ENCODE measurements at regions not wholly inside any gene's neighbourhood (a gene's known extent, or its start where the extent isn't known, plus 50 kb on each side); places are given as distances from the start of the nearest gene placed in this dataset.

GRCh38 chr6:114520976-114521375, 178.2 kb upstream of the HS3ST5 start:
- no peak for DNase-seq

DNA sequence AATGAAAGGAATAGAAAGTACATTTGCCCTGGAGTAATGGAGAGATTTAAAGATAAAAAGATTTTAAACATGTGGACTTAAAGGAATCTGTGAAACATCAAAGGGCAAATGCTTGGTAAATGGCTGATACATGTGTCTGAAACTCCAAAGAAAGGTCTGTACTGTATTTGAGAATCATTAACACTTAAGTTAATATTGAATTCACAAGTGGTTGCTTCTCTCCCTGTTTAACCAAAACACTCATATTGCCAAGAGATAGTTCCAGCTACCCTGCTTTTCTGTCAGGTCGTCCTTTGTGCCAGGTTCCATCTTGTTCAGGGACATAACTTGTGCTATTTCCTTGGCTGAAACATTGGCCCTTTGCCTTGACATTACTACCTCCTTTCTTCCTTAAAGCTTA, 171.3 kb upstream of the HS3ST5 start:
- DNase-seq, result no peak

DNA sequence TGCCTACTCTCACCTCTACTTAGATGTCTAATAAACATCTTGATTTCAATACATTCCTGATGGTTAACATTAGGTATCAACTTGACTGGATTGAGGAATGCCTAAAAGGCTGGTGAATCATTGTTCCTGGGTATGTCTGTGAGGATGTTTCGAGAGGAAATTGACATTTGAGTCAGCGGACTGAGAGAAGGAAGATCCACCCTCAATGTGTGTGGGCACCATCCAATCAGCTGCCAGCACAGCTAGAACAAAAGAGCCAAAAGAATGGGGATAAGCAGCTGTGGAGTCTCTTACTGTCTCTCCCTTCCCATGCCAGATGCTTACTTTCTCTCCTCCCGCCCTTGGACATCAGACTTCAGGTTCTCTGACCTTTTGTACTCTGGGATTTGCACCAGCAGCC, 128.6 kb upstream of the HS3ST5 start:
- DNase-seq, result no peak

DNA sequence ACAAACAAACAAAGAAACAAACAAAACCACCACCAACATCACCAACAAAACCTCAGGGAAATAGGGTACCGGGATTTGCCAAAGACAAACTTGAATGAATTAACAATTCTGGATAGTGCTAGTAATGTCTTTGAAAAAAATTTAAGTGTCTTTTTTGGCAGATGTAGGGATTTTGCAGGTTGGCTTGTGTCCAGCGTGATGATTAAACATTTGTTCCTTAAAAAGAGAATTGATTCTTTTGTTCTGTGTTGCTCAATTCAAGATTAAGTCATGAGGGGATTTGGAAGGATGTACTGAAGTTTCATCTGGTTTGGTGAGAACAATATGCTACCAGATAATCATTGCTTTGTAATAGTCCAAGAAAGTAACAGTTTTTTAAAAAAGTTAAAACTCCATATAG, 125.1 kb upstream of the HS3ST5 start:
- no peak for DNase-seq

DNA sequence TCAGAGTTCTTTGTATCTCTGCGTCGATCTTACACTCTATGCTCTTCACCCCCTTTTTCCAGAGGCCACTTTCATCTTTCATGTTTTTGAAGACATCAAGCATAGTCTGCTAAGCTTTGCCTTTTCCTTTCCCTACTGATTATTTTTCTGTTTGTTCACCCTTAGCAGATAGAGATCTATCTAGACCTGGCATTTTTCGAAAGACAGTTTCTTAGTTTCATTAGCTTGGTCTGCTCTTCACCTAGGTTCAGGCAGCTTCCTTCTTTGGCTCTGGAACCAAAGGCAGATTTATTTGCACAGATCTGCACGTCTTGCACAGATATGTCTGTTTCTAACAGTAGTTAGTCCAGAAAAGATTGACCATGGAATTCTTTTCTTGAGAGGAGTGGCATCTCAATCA, 122.7 kb upstream of the HS3ST5 start:
- DNase-seq, result no peak

GRCh38 chr6:114453737-114454276, 111.0 kb upstream of the HS3ST5 start:
- DNase-seq, result no peak

GRCh38 chr6:114452785-114453401, 110.1 kb upstream of the HS3ST5 start:
- no peak for DNase-seq

- no peak for DNase-seq
Observed at GRCh38 chr6:114450631-114451030, 107.8 kb upstream of the HS3ST5 start.

DNA sequence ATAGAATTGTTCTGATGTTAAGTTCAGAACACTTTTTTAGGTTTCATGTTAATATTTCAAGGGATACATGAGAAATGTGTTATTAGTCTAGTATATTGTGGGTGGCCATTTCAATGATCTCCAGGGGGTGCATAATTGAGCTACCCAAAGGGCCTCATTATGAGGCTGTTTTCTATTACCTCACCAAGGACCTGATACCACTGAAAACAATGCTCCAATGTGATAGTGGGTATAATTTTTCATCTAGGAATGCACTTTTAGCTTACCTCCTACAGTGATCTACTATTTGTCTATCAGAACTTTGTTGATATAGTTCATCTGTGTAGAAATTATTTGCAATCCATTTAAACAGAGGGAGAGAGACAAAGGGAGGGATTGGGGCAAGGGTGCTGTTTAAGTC, 106.8 kb upstream of the HS3ST5 start:
- DNase-seq, result no peak

- no peak for DNase-seq
Observed at GRCh38 chr6:114446342-114446741, 103.5 kb upstream of the HS3ST5 start.

DNA sequence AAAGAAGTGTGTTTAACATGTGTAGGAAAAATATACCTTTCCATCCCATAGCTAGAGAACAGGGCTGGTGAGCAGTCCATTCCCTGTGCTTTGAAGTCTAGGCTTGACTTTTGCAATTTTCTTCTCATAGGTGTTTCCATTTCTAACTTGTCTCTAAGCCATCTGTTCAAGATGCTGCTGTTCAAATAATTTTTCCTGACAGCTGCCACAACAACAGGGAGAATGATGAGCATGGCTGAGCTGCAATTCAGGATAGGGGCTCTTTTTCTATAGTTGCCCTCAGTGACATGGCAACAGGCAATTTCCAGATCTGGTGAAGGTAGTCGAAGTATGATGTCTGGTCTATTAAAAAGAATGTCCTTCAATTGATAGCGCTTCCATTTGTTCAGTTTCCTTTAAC, 103.0 kb upstream of the HS3ST5 start:
- no peak for DNase-seq

DNA sequence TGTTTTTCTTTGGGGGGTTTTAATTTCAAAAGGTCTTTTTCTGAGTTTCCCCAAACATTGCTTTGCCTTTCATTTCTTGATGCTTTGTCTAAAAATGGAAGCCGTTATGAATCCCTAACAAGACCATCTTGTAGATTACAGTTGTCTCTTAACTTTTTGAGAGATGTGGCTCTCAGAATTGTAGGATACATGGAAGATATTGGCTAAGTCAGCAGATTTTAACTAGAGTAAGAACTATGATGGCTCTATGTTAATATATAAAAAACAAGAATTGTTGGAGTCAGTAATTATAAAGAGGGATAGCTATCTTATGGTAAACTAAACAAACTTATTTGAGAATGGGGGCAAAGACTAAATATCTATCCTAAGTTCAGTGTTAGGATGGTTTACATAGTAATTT, 96.6 kb upstream of the HS3ST5 start:
- DNase-seq, result no peak

GRCh38 chr6:114437235-114437634, 94.4 kb upstream of the HS3ST5 start:
- no peak for DNase-seq

DNA sequence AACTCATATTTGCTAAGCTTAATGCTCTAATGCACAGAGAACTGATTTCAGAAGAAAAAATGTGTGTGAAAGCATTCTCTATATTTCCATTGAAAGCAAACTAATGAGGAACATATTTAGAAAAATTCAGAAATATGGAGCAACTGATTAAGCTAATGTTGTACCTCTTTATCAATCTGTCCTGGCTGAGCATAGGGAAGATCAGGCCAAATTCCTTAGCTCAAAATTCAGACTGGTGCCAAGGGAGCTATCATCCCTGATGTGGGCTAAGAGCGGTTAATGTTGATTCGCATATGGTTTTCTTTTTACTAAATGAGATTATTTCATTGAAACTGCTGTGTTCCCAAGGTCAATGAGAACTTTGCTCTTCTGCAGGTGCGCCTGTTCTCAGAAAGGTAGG, 93.9 kb upstream of the HS3ST5 start:
- no peak for DNase-seq

DNA sequence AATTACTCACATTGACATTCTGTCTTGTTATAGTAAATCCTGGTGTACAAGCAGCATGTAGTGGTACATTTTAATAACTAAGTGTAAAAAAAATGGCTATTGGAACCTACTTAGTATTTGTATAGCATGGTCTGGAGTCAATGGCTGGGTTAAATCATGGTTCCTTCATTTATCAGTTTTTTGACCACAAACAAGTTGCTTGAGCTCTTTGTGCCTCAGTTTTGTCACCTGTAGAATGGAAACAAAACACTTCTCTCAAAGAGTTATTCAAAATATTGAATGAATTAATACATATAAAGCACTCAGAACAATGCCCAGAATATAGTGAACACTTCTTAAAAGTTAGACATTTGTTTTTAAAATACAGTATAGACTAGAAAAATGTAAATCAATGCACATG, 93.2 kb upstream of the HS3ST5 start:
- no peak for DNase-seq

DNA sequence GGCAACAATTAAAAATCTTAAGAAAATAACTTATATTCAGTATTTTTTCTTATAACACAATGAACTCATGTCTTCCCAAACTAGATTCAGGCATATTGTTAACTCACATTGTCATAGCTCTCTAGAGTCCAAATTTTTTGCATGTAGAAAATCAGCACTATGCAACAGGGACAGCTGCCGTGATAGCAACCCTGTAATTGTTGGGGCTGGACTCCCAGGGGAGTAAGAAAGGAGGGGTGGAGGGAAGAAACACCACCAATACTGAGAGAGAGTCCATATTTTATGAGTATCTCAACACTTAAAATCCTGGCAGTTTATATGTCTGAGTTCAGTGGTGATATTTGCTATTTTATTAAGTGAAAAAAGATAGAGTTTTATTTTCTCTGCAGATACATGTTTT, 89.6 kb upstream of the HS3ST5 start:
- DNase-seq, result no peak

DNA sequence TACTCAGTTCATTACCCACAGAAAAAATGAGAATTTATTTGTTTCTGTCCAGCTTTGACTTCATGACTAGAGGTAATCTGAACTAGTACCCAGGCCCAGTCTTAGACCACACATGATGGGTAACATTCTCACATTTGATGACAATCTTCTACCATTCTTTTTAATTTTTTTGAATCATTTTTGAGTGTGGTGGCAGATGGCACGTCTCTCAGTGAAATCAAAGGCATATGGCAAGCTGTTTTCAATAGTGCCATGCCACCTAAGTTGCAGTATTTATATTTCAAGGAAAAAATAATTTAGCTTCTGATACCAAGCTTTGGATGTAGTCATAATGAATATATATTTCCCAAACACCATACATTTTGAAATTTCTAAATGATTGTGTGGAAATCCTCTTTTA, 88.8 kb upstream of the HS3ST5 start:
- no peak for DNase-seq

- DNase-seq, result no peak
Observed at GRCh38 chr6:114430534-114431124, 87.8 kb upstream of the HS3ST5 start.

DNA sequence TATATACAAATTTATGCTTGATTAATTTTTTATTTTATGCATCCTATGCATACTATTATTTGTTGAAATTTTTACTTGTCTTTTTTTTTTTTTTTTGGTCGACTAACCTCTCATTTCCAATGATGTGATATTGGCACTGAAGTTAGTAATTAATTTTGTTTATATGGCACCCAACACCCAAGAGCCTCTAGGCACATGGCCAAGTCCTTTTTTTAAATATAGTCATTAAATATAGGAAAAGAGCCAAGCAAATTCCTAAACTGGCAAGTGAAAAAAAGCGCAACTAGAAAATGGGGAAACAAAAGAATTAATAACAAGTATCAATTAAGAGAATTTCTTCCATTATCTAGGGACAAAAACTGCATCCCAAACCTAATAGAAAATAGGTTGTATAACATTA, 85.5 kb upstream of the HS3ST5 start:
- no peak for DNase-seq

DNA sequence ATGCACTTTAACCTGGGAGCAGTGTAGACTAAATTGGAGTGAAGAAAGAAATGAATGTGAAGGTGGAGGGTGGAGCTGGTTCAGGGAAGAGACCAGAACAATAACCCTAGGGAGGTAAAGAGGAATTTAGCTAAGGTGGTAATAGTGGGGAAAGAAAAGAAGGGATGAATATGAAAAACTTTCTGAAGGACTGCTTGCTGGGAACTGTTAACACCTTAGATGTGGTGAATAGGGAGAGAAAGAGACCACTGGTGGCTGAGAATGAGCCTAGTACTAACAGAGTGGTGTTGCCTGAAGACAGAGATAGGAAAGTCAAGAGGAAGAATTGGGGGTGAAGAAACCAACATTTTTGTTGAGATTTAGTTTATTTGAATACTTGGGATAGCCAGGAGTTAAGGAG, 78.4 kb upstream of the HS3ST5 start:
- no peak for DNase-seq

DNA sequence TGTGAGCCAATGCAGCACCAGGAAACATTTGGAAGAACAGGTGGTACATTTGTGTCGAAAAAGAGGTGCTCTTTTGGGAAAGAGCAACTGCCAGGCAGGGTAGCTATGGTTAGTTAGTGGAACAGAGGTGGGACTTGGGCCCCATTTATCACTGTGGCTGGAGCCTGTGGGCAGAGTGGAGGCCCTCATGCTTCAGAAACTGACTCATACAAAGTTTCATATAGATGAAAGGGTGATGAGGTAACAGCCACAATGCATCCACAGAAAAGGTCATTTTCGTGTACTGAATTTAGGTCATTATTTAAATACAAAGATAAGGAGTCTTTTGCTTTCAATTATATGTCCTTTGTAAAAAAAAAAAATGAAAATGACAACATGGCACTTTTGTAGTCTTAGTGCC, 76.4 kb upstream of the HS3ST5 start:
- no peak for DNase-seq

DNA sequence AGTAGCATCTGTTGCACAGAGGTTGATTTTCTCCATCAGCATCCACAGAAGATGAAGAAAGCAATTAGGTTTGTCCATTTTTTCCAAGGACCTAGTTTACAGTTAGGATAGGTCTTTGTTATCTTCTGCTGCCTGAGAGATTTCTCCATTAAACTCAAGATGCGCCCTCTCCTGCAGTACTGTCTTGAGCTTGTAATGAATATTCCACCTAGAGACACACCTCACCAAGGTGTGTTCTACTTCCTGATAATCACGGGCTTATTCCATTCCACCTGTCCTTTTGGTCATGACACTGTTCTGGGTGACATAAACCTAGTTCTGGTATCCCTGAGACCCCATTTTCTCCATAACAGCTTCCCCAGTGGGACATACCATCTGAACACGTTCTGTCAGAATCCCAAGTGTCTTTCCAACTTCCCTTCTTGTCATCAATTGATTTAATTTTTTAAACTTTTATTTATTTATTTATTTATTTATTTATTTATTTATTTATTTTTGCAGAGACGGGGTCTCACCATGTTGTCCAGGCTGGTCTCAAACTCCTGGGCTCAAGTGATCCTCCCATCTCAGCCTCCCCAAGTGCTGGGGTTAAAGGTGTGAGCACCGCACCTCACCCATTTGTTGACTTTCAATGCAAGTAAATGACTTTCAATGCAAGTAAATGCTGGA, 75.6 kb upstream of the HS3ST5 start:
- DNase-seq, result no peak

- DNase-seq, result no peak
Observed at GRCh38 chr6:114407426-114408035, 64.7 kb upstream of the HS3ST5 start.

GRCh38 chr6:114404339-114404955, 61.6 kb upstream of the HS3ST5 start:
- DNase-seq, result no peak
